ENCODE measurements at regions not wholly inside any gene's neighbourhood (a gene's known extent, or its start where the extent isn't known, plus 50 kb on each side); places are given as distances from the start of the nearest gene placed in this dataset.

- H3K4me1 ChIP-seq, result peaks cover 31 to 44% of the 10 kb centered on the region in 2 donors
- H3K9me3 ChIP-seq, result no peaks in the 10 kb centered on the region
- intact Hi-C loops (cut with DNase I), result no loop called here
- DNase-seq (no peak), ATAC-seq (no peak)
- H3K27ac ChIP-seq, result peak overlapping the region in 1 of 2 donors; percentile 69
- H3K27me3 ChIP-seq, result no peaks in the 10 kb centered on the region
- no peaks in the 10 kb centered on the region for H3K36me3 ChIP-seq
- no peak for TF ChIP-seq CTCF (IDR thresholded peaks at IDR 0.05)
- H3K4me3 ChIP-seq, result no peak overlapping the region
Observed at GRCh38 chr3:42037318-42037945, 53.7 kb upstream of the TRAK1 start.

- intact Hi-C loops (cut with DNase I), result no loop called here
- Histone ChIP-seq H3K27me3 (no peaks in the 10 kb centered on the region), H3K36me3 (no peaks in the 10 kb centered on the region), H3K4me1 (peaks cover 31 to 52% of the 10 kb centered on the region in 2 donors), H3K27ac (peak overlapping the region; percentile 54 to 69), H3K4me3 (no peak overlapping the region), H3K9me3 (no peaks in the 10 kb centered on the region)
- no peak for TF ChIP-seq CTCF (IDR thresholded peaks at IDR 0.05)
- ATAC-seq, result peak; percentile 70
- peak in 1 of 4 donors; percentile 54 for DNase-seq
Observed at GRCh38 chr3:42036483-42036823, 54.7 kb upstream of the TRAK1 start.

GRCh38 chr3:42035816-42036482 is 55.2 kb upstream of the TRAK1 start:
- peaks cover 31 to 54% of the 10 kb centered on the region in 2 donors for H3K4me1 ChIP-seq
- H3K9me3 ChIP-seq, result no peaks in the 10 kb centered on the region
- DNase-seq (no peak), ATAC-seq (peak; percentile 7)
- TF ChIP-seq CTCF (IDR thresholded peaks at IDR 0.05), result no peak
- H3K36me3 ChIP-seq, result no peaks in the 10 kb centered on the region
- peak overlapping the region; percentile 54 to 69 for H3K27ac ChIP-seq
- no peak overlapping the region for H3K4me3 ChIP-seq
- H3K27me3 ChIP-seq, result no peaks in the 10 kb centered on the region
- intact Hi-C loops (cut with DNase I), result no loop called here

GRCh38 chr3:42035007-42035406 is 56.1 kb upstream of the TRAK1 start:
- Histone ChIP-seq H3K27me3 (no peaks in the 10 kb centered on the region), H3K27ac (no peak overlapping the region), H3K36me3 (no peaks in the 10 kb centered on the region), H3K9me3 (no peaks in the 10 kb centered on the region), H3K4me1 (peaks cover 31 to 54% of the 10 kb centered on the region in 2 donors), H3K4me3 (no peak overlapping the region)
- TF ChIP-seq CTCF (IDR thresholded peaks at IDR 0.05), result no peak
- ATAC-seq, result no peak
- intact Hi-C loops (cut with DNase I), result no loop called here
- no peak for DNase-seq

- DNase-seq, result no peak
- ATAC-seq, result no peak
- H3K36me3 ChIP-seq, result no peaks in the 10 kb centered on the region
- intact Hi-C loops (cut with DNase I), result no loop called here
- no peaks in the 10 kb centered on the region for H3K27me3 ChIP-seq
- H3K27ac ChIP-seq, result peak overlapping the region; percentile 64 to 83
- peaks cover 31 to 54% of the 10 kb centered on the region in 2 donors for H3K4me1 ChIP-seq
- H3K4me3 ChIP-seq, result no peak overlapping the region
- TF ChIP-seq CTCF (IDR thresholded peaks at IDR 0.05), result no peak
- H3K9me3 ChIP-seq, result no peaks in the 10 kb centered on the region
Observed at GRCh38 chr3:42033741-42034140, 57.4 kb upstream of the TRAK1 start.
